ENCODE measurements at regions not wholly inside any gene's neighbourhood (a gene's known extent, or its start where the extent isn't known, plus 50 kb on each side); places are given as distances from the start of the nearest gene placed in this dataset.
"Not testable (repeated sequence)": the region's sequence is repeated elsewhere in the genome, so short reads cannot be mapped to it uniquely, and the experiment has no call there.

DNA sequence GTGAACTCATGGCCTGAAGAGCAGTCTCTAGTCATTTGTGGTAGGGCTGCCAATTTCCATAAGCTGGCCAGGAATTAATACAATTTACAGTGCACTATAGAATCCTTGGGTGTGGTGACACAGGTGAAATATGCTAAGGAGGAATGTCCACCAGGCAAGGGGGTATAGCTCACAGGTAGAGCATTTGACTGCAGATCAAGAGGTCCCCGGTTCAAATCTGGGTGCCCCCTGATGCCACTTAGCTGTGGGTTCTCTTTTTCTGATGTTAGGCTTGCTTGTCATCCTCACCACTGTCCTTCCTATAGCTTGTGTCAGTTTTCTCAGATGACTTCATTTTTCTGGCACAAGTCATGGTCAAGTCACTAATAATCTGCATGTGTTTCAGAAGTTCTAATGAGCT is 108.7 kb downstream of the ZNF467 start:
- H2AFZ ChIP-seq: no peak overlapping the region
- H3K36me3 ChIP-seq (ENCODE audit: low read depth): no peaks in the 10 kb centered on the region
- no peak for DNase-seq
- WGBS, 2 experiments (ENCODE audit: low coverage in 1 of 2, low lambda C conversion rate in 2 of 2, missing lambda C conversion rate in 2 of 2): 43 to 50% methylated on average over 1 of the region's 1 CpG
- H3F3A ChIP-seq (ENCODE audit: insufficient read depth): no peaks in the 10 kb centered on the region
- no peak overlapping the region for H3K9ac ChIP-seq
- no peaks in the 10 kb centered on the region for H3K9me3 ChIP-seq (ENCODE audit: low read depth)
- H3K4me1 ChIP-seq (ENCODE audit: insufficient read depth): no peaks in the 10 kb centered on the region
- in situ Hi-C loops (cut with MboI): loop anchor here (10.0 kb wide), 1 partner anchor 80 kb away; no protein-coding TSS in a partner anchor
- no peak overlapping the region for H3K27ac ChIP-seq
- H3K4me3 ChIP-seq: no peak overlapping the region
- H3K27me3 ChIP-seq (replicated peaks; ENCODE audit: insufficient read depth): peaks cover 30% of the 10 kb centered on the region
- no peaks in the 10 kb centered on the region for H3K79me2 ChIP-seq (ENCODE audit: insufficient read depth)
- H3K4me2 ChIP-seq (ENCODE audit: unreplicated experiment): no peak overlapping the region
- H3K9me2 ChIP-seq (ENCODE audit: insufficient read depth): no peaks in the 10 kb centered on the region
- no peaks in the 10 kb centered on the region for H4K20me1 ChIP-seq (ENCODE audit: insufficient read depth)
- TF ChIP-seq EZH2 (IDR thresholded peaks at IDR 0.05; ENCODE audit: insufficient read depth, poor library complexity, severe bottlenecking): no peak
- no peak for TF ChIP-seq EZH2phosphoT487 (IDR thresholded peaks at IDR 0.05; ENCODE audit: insufficient read depth, low read depth)

DNA sequence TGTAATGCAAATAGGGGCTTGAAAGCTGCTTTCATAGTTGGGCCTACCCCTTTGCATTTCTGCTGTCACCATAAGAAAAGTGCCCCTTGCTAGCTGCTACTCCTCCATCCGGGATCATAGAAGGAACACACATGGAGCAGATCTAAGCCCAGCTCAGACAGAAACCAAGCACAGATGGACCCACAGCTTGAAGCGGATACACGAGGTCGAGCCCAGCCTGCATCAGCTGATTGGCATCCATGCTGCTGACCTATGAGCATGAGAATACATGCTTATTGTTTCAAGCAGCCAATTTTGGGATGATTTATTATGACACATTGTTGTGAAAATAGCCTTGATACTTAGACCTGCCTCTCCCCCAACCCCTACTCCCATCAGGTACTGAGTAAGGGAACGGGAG is 109.2 kb downstream of the ZNF467 start:
- H3K4me3 ChIP-seq: no peak overlapping the region
- no peaks in the 10 kb centered on the region for H3K9me3 ChIP-seq (ENCODE audit: low read depth)
- no peak overlapping the region for H3K27ac ChIP-seq
- no peak overlapping the region for H3K9ac ChIP-seq
- H3K4me1 ChIP-seq (ENCODE audit: insufficient read depth): no peaks in the 10 kb centered on the region
- H3K27me3 ChIP-seq (replicated peaks; ENCODE audit: insufficient read depth): peaks cover 34% of the 10 kb centered on the region
- WGBS, 2 experiments (ENCODE audit: low coverage in 1 of 2, low lambda C conversion rate in 2 of 2, missing lambda C conversion rate in 2 of 2): 41 to 47% methylated on average over 5 of the region's 5 CpGs
- H3K36me3 ChIP-seq (ENCODE audit: low read depth): no peaks in the 10 kb centered on the region
- no peak overlapping the region for H3K4me2 ChIP-seq (ENCODE audit: unreplicated experiment)
- H3K9me2 ChIP-seq (ENCODE audit: insufficient read depth): no peaks in the 10 kb centered on the region
- no peaks in the 10 kb centered on the region for H4K20me1 ChIP-seq (ENCODE audit: insufficient read depth)
- TF ChIP-seq EZH2phosphoT487 (IDR thresholded peaks at IDR 0.05; ENCODE audit: insufficient read depth, low read depth) (no peak), EZH2 (IDR thresholded peaks at IDR 0.05; ENCODE audit: insufficient read depth, poor library complexity, severe bottlenecking) (no peak)
- no peak overlapping the region for H2AFZ ChIP-seq
- H3K79me2 ChIP-seq (ENCODE audit: insufficient read depth): no peaks in the 10 kb centered on the region
- no peaks in the 10 kb centered on the region for H3F3A ChIP-seq (ENCODE audit: insufficient read depth)
- no peak for DNase-seq
- in situ Hi-C loops (cut with MboI): loop anchor here (10.0 kb wide), 1 partner anchor 81 kb away; no protein-coding TSS in a partner anchor

DNA sequence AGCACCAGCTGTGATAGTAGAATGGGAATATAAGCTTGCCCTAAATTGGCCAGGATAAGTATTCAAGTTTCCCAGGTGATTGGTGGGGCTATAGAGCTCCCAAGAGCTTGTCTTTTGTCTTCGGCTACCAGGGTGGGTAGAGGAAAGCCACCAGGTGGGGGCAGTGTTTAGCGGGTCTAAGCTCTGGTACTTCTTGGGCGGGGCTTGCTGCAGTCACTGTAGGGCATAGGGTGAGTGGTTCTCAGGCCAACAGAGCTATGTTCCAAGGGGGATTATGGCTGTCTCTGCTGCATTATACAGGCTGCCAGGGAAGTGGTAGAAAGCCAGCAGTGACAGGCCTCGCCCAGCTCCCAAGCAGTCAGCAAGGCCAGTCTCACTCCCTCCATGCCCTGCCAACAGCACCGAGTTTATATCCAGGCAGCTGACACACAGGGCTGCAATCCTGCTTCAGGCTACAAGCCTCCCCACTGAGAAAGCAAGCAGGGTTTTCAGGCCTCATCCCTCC is 110.7 kb downstream of the ZNF467 start:
- no peak overlapping the region for H3K9ac ChIP-seq
- no peaks in the 10 kb centered on the region for H3K36me3 ChIP-seq (ENCODE audit: low read depth)
- H3K27me3 ChIP-seq (replicated peaks; ENCODE audit: insufficient read depth): peaks cover 38% of the 10 kb centered on the region
- H3K9me3 ChIP-seq (ENCODE audit: low read depth): no peaks in the 10 kb centered on the region
- no peak overlapping the region for H2AFZ ChIP-seq
- in situ Hi-C loops (cut with MboI): loop anchor here (10.0 kb wide), 1 partner anchor 82 kb away; no protein-coding TSS in a partner anchor
- H3K79me2 ChIP-seq (ENCODE audit: insufficient read depth): no peaks in the 10 kb centered on the region
- no peak overlapping the region for H3K4me2 ChIP-seq (ENCODE audit: unreplicated experiment)
- TF ChIP-seq EZH2 (IDR thresholded peaks at IDR 0.05; ENCODE audit: insufficient read depth, poor library complexity, severe bottlenecking): no peak
- TF ChIP-seq EZH2phosphoT487 (IDR thresholded peaks at IDR 0.05; ENCODE audit: insufficient read depth, low read depth): no peak
- no peak overlapping the region for H3K4me3 ChIP-seq
- 4 to 7% methylated on average over 5 of the region's 5 CpGs for WGBS, 2 experiments (ENCODE audit: low coverage in 1 of 2, low lambda C conversion rate in 2 of 2, missing lambda C conversion rate in 2 of 2)
- DNase-seq: peak; percentile 72
- no peaks in the 10 kb centered on the region for H3K4me1 ChIP-seq (ENCODE audit: insufficient read depth)
- H3K9me2 ChIP-seq (ENCODE audit: insufficient read depth): no peaks in the 10 kb centered on the region
- H4K20me1 ChIP-seq (ENCODE audit: insufficient read depth): no peaks in the 10 kb centered on the region
- no peaks in the 10 kb centered on the region for H3F3A ChIP-seq (ENCODE audit: insufficient read depth)
- no peak overlapping the region for H3K27ac ChIP-seq

DNA sequence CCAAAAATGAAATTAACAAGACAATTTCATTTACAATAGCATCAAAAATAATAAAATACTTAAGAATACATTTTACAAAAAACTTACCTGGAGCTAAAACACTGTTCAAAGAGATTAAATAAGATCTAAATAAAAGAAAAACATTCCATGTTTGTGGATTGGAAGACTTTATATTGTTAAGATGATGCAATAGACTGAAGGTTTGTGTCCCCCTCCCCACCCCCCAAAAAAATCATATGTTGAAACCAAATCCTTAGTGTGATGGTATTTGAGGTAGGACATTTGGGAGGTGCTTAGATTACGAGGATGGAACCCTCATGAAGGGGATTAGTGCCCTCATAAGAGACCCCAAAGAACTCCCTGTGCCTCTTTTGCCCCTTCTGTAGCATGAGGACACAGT is 117.6 kb downstream of the ZNF467 start:
- Histone ChIP-seq H3K4me3 (no peak overlapping the region), H2AFZ (no peak overlapping the region), H3K4me1 (ENCODE audit: insufficient read depth) (no peaks in the 10 kb centered on the region), H4K20me1 (ENCODE audit: insufficient read depth) (no peaks in the 10 kb centered on the region), H3K9ac (no peak overlapping the region), H3F3A (ENCODE audit: insufficient read depth) (no peaks in the 10 kb centered on the region), H3K27ac (no peak overlapping the region), H3K4me2 (ENCODE audit: unreplicated experiment) (no peak overlapping the region), H3K9me2 (ENCODE audit: insufficient read depth) (no peaks in the 10 kb centered on the region), H3K27me3 (replicated peaks; ENCODE audit: insufficient read depth) (peaks cover 19% of the 10 kb centered on the region), H3K36me3 (ENCODE audit: low read depth) (no peaks in the 10 kb centered on the region), H3K9me3 (ENCODE audit: low read depth) (no peaks in the 10 kb centered on the region), H3K79me2 (ENCODE audit: insufficient read depth) (no peaks in the 10 kb centered on the region)
- TF ChIP-seq EZH2phosphoT487 (IDR thresholded peaks at IDR 0.05; ENCODE audit: insufficient read depth, low read depth) (no peak), EZH2 (IDR thresholded peaks at IDR 0.05; ENCODE audit: insufficient read depth, poor library complexity, severe bottlenecking) (no peak)
- in situ Hi-C loops (cut with MboI): no loop called here
- WGBS, 2 experiments (ENCODE audit: low coverage in 1 of 2, low lambda C conversion rate in 2 of 2, missing lambda C conversion rate in 2 of 2): 0 to 6% methylated on average over 1 of the region's 1 CpG
- DNase-seq: no peak

DNA sequence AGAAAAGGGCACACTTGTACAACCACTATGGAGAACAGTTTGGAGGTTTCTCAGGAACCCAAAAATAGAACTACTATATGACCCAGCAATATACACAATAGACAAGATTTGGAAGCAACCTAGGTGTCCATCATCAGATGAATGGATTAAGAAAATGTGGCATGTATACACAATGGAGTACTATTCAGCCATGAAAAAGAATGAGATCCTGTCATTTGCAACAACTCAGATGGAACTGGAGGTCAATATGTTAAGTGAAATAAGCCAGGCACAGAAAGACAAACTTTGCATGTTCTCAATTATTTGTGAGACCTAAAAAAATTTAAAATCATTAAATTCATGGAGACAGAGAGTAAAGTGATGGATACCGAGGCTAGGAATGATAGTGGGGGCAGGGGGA is 118.8 kb downstream of the ZNF467 start:
- 0 to 3% methylated on average over 1 of the region's 1 CpG for WGBS, 2 experiments (ENCODE audit: low coverage in 1 of 2, low lambda C conversion rate in 2 of 2, missing lambda C conversion rate in 2 of 2)
- Histone ChIP-seq H3K9me2 (ENCODE audit: insufficient read depth) (no peaks in the 10 kb centered on the region), H3K27ac (no peak overlapping the region), H3K27me3 (replicated peaks; ENCODE audit: insufficient read depth) (peaks cover 8% of the 10 kb centered on the region; the same call in 1 of the 2 replicates), H3K9me3 (ENCODE audit: low read depth) (no peaks in the 10 kb centered on the region), H3K4me2 (ENCODE audit: unreplicated experiment) (no peak overlapping the region), H2AFZ (no peak overlapping the region), H3K79me2 (ENCODE audit: insufficient read depth) (no peaks in the 10 kb centered on the region), H3F3A (ENCODE audit: insufficient read depth) (no peaks in the 10 kb centered on the region), H3K9ac (no peak overlapping the region), H3K4me1 (ENCODE audit: insufficient read depth) (no peaks in the 10 kb centered on the region), H3K36me3 (ENCODE audit: low read depth) (no peaks in the 10 kb centered on the region), H4K20me1 (ENCODE audit: insufficient read depth) (no peaks in the 10 kb centered on the region), H3K4me3 (no peak overlapping the region)
- in situ Hi-C loops (cut with MboI): no loop called here
- TF ChIP-seq EZH2 (IDR thresholded peaks at IDR 0.05; ENCODE audit: insufficient read depth, poor library complexity, severe bottlenecking): no peak
- no peak for TF ChIP-seq EZH2phosphoT487 (IDR thresholded peaks at IDR 0.05; ENCODE audit: insufficient read depth, low read depth)
- DNase-seq: no peak

DNA sequence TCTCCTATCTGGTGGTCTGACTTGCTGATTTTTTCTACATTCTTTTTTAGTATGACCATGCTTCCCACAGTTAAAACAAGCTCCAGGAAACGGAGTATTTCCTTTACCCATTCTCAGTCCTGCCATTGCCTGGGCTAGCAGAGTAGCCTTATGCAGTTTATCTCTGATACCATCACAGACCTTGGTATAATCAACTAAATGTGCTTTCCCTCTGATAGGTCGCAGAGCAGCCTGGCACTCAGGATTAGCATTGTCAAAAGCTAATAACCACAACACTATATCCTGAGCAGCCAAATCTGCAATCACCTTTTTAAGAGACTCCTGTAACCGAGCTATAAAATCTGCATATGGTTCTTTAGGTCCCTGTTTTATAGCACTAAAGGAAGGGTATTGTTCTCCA is 123.2 kb downstream of the ZNF467 start:
- in situ Hi-C loops (cut with MboI); H3K9ac ChIP-seq; H3K9me2 ChIP-seq (ENCODE audit: insufficient read depth); H4K20me1 ChIP-seq (ENCODE audit: insufficient read depth); H3K4me3 ChIP-seq; H3K9me3 ChIP-seq (ENCODE audit: low read depth); H3K79me2 ChIP-seq (ENCODE audit: insufficient read depth); H3K4me2 ChIP-seq (ENCODE audit: unreplicated experiment); H2AFZ ChIP-seq; H3K27me3 ChIP-seq (replicated peaks; ENCODE audit: insufficient read depth); H3F3A ChIP-seq (ENCODE audit: insufficient read depth); H3K4me1 ChIP-seq (ENCODE audit: insufficient read depth); H3K36me3 ChIP-seq (ENCODE audit: low read depth); DNase-seq; H3K27ac ChIP-seq: not testable (repeated sequence)
- 11 to 16% methylated on average over 3 of the region's 3 CpGs for WGBS, 2 experiments (ENCODE audit: low coverage in 1 of 2, low lambda C conversion rate in 2 of 2, missing lambda C conversion rate in 2 of 2)

Data from GM23248 (cell line).